Cerebellar cortex (tissue), 1 donor: ENCODE measurements at regions not wholly inside any gene's neighbourhood (a gene's known extent, or its start where the extent isn't known, plus 50 kb on each side); places are given as distances from the start of the nearest gene placed in this dataset.

Experiments
- DNase-seq: peaks from one replicate; pipeline ENCODE4 v3.0.0-alpha.2; 2015; ENCODE audit warnings: low spot score

GRCh38 chr1:223445402-223445801, 52.2 kb downstream of the CCDC185 start:
- no peak for DNase-seq

GRCh38 chr1:223453902-223454301, 60.7 kb downstream of the CCDC185 start:
- DNase-seq: no peak

GRCh38 chr1:223454959-223455358, 61.7 kb downstream of the CCDC185 start:
- DNase-seq: no peak

- DNase-seq: no peak
Measured at GRCh38 chr1:223455470-223455869, 62.3 kb downstream of the CCDC185 start.

GRCh38 chr1:223456747-223457146, 63.5 kb downstream of the CCDC185 start:
- DNase-seq: no peak

GRCh38 chr1:223460566-223461189, 67.5 kb downstream of the CCDC185 start:
- DNase-seq: peak; percentile 44

- DNase-seq: no peak
Measured at GRCh38 chr1:223462047-223462630, 68.9 kb downstream of the CCDC185 start.

- no peak for DNase-seq
Measured at GRCh38 chr1:223462866-223463404, 69.7 kb downstream of the CCDC185 start.

- DNase-seq: peak; percentile 94
Measured at GRCh38 chr1:223466151-223466550, 72.9 kb downstream of the CCDC185 start.

- DNase-seq: no peak
Measured at GRCh38 chr1:223471566-223471965, 78.4 kb downstream of the CCDC185 start.

GRCh38 chr1:223472057-223472456, 78.8 kb downstream of the CCDC185 start:
- no peak for DNase-seq

- no peak for DNase-seq
Measured at GRCh38 chr1:223473601-223474344, 80.6 kb downstream of the CCDC185 start.

- DNase-seq: no peak
Measured at GRCh38 chr1:223474804-223475203, 81.6 kb downstream of the CCDC185 start.

- no peak for DNase-seq
Measured at GRCh38 chr1:223477456-223477855, 84.2 kb downstream of the CCDC185 start.

- DNase-seq: no peak
Measured at GRCh38 chr1:223478606-223479005, 85.4 kb downstream of the CCDC185 start.

- DNase-seq: no peak
Measured at GRCh38 chr1:223479261-223479660, 86.0 kb downstream of the CCDC185 start.

GRCh38 chr1:223479718-223480425, 86.7 kb downstream of the CCDC185 start:
- peak; percentile 39 for DNase-seq

GRCh38 chr1:223482132-223482531, 88.9 kb downstream of the CCDC185 start:
- no peak for DNase-seq

- no peak for DNase-seq
Measured at GRCh38 chr1:223482766-223483165, 89.6 kb downstream of the CCDC185 start.

- no peak for DNase-seq
Measured at GRCh38 chr1:223483511-223483910, 90.3 kb downstream of the CCDC185 start.

- no peak for DNase-seq
Measured at GRCh38 chr1:223486366-223486765, 93.2 kb downstream of the CCDC185 start.
